ENCODE measurements at regions not wholly inside any gene's neighbourhood (a gene's known extent, or its start where the extent isn't known, plus 50 kb on each side); places are given as distances from the start of the nearest gene placed in this dataset.
"Not testable (repeated sequence)": the region's sequence is repeated elsewhere in the genome, so short reads cannot be mapped to it uniquely, and the experiment has no call there.

GRCh38 chr5:143659599-143660238 lies 152.2 kb upstream of the HMHB1 start:
- no peak for DNase-seq

GRCh38 chr5:143658956-143659355 lies 153.0 kb upstream of the HMHB1 start:
- DNase-seq: no peak

- DNase-seq: no peak
These were observed 154.2 kb upstream of the HMHB1 start for GRCh38 chr5:143657647-143658285.

- DNase-seq: no peak
These were observed 158.1 kb upstream of the HMHB1 start for GRCh38 chr5:143653766-143654282.

- no peak for DNase-seq
These were observed 158.7 kb upstream of the HMHB1 start for GRCh38 chr5:143653256-143653655.

- DNase-seq: peak; percentile 50
These were observed 159.8 kb upstream of the HMHB1 start for GRCh38 chr5:143652108-143652700.

- no peak for DNase-seq
These were observed 161.9 kb upstream of the HMHB1 start for GRCh38 chr5:143649937-143650621.

- DNase-seq: no peak
These were observed 163.3 kb upstream of the HMHB1 start for GRCh38 chr5:143648696-143649095.

- no peak for DNase-seq
These were observed 165.0 kb upstream of the HMHB1 start for GRCh38 chr5:143646961-143647360.

GRCh38 chr5:143645356-143645755 lies 166.6 kb upstream of the HMHB1 start:
- DNase-seq: no peak

- no peak for DNase-seq
These were observed 167.2 kb upstream of the HMHB1 start for GRCh38 chr5:143644727-143645126.

GRCh38 chr5:143642791-143643190 lies 169.2 kb upstream of the HMHB1 start:
- DNase-seq: no peak

- DNase-seq: no peak
These were observed 170.2 kb upstream of the HMHB1 start for GRCh38 chr5:143641549-143642355.

- DNase-seq: no peak
These were observed 173.3 kb upstream of the HMHB1 start for GRCh38 chr5:143638654-143639053.

- no peak for DNase-seq
These were observed 174.9 kb upstream of the HMHB1 start for GRCh38 chr5:143636931-143637528.

GRCh38 chr5:143635888-143636287 lies 176.1 kb upstream of the HMHB1 start:
- DNase-seq: no peak

GRCh38 chr5:143635146-143635752 lies 176.7 kb upstream of the HMHB1 start:
- no peak for DNase-seq

GRCh38 chr5:143634689-143635088 lies 177.3 kb upstream of the HMHB1 start:
- no peak for DNase-seq

GRCh38 chr5:143629871-143630659 lies 181.9 kb upstream of the HMHB1 start:
- no peak for DNase-seq

GRCh38 chr5:143625048-143625447 lies 186.9 kb upstream of the HMHB1 start:
- DNase-seq: not testable (repeated sequence)

- DNase-seq: no peak
These were observed 187.5 kb upstream of the HMHB1 start for GRCh38 chr5:143624465-143624864.

Measured in stimulated activated CD8-positive, alpha-beta memory T cell treated with anti-CD3 and anti-CD28 coated beads, Interleukin-4, amount 100 ng/mL, for 48 hours (primary cell).